Keratinocyte (primary cell): ENCODE measurements at regions not wholly inside any gene's neighbourhood (a gene's known extent, or its start where the extent isn't known, plus 50 kb on each side); places are given as distances from the start of the nearest gene placed in this dataset.

Source experiments
- DNase-seq: peaks from one replicate; pipeline ENCODE4 v3.0.0-alpha.2; 2011; ENCODE audit warnings: low read depth, missing footprints, low spot score
- FAIRE-seq: peaks from 2 replicates; lab custom pipeline; 2011; peaks lifted over from hg19 to GRCh38; lab: Jason Lieb, UNC
- H2AFZ ChIP-seq: 2 replicates; pipeline ENCODE4 v1.6.0; 2012; ENCODE audit warnings: low read length, control low read depth, inconsistent platforms; ENCODE audit not compliant: control insufficient read depth
- H3K27ac ChIP-seq: 2 replicates; pipeline ENCODE4 v1.5.1; 2011; ENCODE audit warnings: low read length; ENCODE audit not compliant: control insufficient read depth, insufficient read depth
- H3K27me3 ChIP-seq: 3 replicates; pipeline ENCODE4 v1.6.0; 2011; ENCODE audit warnings: low read length; ENCODE audit not compliant: control insufficient read depth, insufficient read depth; ENCODE audit errors: extremely low read depth
- H3K36me3 ChIP-seq, 2 experiments: 2 replicates in 1 of 2; 3 replicates in 1 of 2; pipeline ENCODE4 v1.5.1; 2011; ENCODE audit warnings: low read length in 2 of 2, mild to moderate bottlenecking in 1 of 2; ENCODE audit not compliant: control insufficient read depth in 2 of 2, insufficient read depth in 2 of 2; ENCODE audit errors: extremely low read depth in 1 of 2
- H3K4me1 ChIP-seq: 3 replicates; pipeline ENCODE4 v1.5.1; 2011; ENCODE audit warnings: low read length; ENCODE audit not compliant: control insufficient read depth, insufficient read depth; ENCODE audit errors: extremely low read depth
- H3K4me2 ChIP-seq: 3 replicates; pipeline ENCODE4 v1.6.0; 2011; ENCODE audit warnings: low read depth, low read length; ENCODE audit not compliant: control insufficient read depth, insufficient read depth; ENCODE audit errors: extremely low read depth
- H3K4me3 ChIP-seq, 3 experiments: fragments of 200-600 bp in 1 of 3; sonication (generic) in 1 of 3; 2 replicates in 2 of 3; 3 replicates in 1 of 3; pipeline ENCODE4 v1.5.1; 2011 to 2016; ENCODE audit warnings: low read length in 3 of 3, mild to moderate bottlenecking in 3 of 3, control low read depth in 2 of 3, inconsistent platforms in 1 of 3, low read depth in 1 of 3, mixed read lengths in 1 of 3, mixed run types in 1 of 3, moderate library complexity in 1 of 3; ENCODE audit not compliant: control insufficient read depth in 2 of 3, insufficient read depth in 2 of 3; ENCODE audit errors: extremely low read depth in 1 of 3
- H3K79me2 ChIP-seq: 2 replicates; pipeline ENCODE4 v1.6.0; 2012; ENCODE audit warnings: low read length; ENCODE audit not compliant: control insufficient read depth, insufficient read depth
- H3K9ac ChIP-seq: 3 replicates; pipeline ENCODE4 v1.6.0; 2011; ENCODE audit warnings: low read length; ENCODE audit not compliant: control insufficient read depth, insufficient read depth; ENCODE audit errors: extremely low read depth
- H3K9me1 ChIP-seq: 3 replicates; pipeline ENCODE4 v1.6.0; 2011; ENCODE audit warnings: low read length; ENCODE audit not compliant: control insufficient read depth, insufficient read depth; ENCODE audit errors: extremely low read depth
- H3K9me3 ChIP-seq: 2 replicates; pipeline ENCODE4 v1.5.1; 2012; ENCODE audit warnings: low read depth, low read length; ENCODE audit not compliant: control insufficient read depth
- H4K20me1 ChIP-seq: 3 replicates; pipeline ENCODE4 v1.6.0; 2011; ENCODE audit warnings: low read length; ENCODE audit not compliant: control insufficient read depth, insufficient read depth; ENCODE audit errors: extremely low read depth
- EZH2 ChIP-seq: IDR thresholded peaks from one replicate; pipeline ENCODE4 v1.6.1; 2012; ENCODE audit warnings: inconsistent platforms, mild to moderate bottlenecking, low read length, moderate library complexity
- dilution Hi-C: fragments of 300-500 bp; cut with MboI; formaldehyde crosslinking; loops from one replicate; pipeline ENCODE4 v1.7.0; 2020; ENCODE audit warnings: low sequenced_read_pairs; ENCODE audit not compliant: extremely low pct_ligation_motif_present
- TF ChIP-seq, protein P1 (sequence below), 3 experiments: IDR thresholded peaks in 1 of 3; conservative IDR thresholded peaks in 1 of 3; optimal IDR thresholded peaks in 1 of 3; 2 replicates in 2 of 3; 3 replicates in 1 of 3; pipeline versions ENCODE3 to v1.5.1; 2011; ENCODE audit warnings: low read length in 3 of 3, mild to moderate bottlenecking in 3 of 3, moderate library complexity in 2 of 3, control low read depth in 1 of 3, inconsistent platforms in 1 of 3; ENCODE audit not compliant: insufficient read depth in 2 of 3; ENCODE audit errors: extremely low read depth in 1 of 3

DNA sequence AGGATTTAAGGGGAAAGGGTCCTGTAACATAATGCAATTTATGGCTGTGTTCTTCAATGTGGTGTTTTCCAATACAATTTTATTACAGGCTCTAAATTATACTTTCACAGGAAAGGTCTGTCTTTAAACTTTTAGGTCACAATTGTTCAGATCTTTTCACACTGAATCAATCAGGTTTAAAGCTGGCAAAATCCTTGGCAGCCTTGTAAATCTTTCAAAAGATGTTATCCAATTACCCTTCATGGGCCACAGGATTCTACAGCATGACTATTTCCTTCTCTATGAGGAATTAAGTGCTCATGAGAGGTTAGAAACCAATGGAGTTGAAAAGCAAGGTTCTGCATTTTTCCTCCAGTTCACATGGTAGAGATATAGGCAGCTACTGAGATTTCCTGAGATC is 211.5 kb upstream of the MIR17HG start:
- Histone ChIP-seq H3K9me3 (no peaks in the 10 kb centered on the region), H3K4me3 (no peak overlapping the region), H3K9me1 (no peaks in the 10 kb centered on the region), H2AFZ (no peak overlapping the region), H3K4me1 (no peaks in the 10 kb centered on the region), H3K27ac (no peak overlapping the region), H3K9ac (no peak overlapping the region), H3K4me2 (no peak overlapping the region), H3K27me3 (no peaks in the 10 kb centered on the region), H3K79me2 (no peaks in the 10 kb centered on the region), H4K20me1 (no peaks in the 10 kb centered on the region), H3K36me3 (no peaks in the 10 kb centered on the region)
- FAIRE-seq (no peak), DNase-seq (no peak)
- TF ChIP-seq, protein P1, sequence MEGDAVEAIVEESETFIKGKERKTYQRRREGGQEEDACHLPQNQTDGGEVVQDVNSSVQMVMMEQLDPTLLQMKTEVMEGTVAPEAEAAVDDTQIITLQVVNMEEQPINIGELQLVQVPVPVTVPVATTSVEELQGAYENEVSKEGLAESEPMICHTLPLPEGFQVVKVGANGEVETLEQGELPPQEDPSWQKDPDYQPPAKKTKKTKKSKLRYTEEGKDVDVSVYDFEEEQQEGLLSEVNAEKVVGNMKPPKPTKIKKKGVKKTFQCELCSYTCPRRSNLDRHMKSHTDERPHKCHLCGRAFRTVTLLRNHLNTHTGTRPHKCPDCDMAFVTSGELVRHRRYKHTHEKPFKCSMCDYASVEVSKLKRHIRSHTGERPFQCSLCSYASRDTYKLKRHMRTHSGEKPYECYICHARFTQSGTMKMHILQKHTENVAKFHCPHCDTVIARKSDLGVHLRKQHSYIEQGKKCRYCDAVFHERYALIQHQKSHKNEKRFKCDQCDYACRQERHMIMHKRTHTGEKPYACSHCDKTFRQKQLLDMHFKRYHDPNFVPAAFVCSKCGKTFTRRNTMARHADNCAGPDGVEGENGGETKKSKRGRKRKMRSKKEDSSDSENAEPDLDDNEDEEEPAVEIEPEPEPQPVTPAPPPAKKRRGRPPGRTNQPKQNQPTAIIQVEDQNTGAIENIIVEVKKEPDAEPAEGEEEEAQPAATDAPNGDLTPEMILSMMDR (optimal IDR thresholded peaks at IDR 0.05 in 1 of 3, IDR thresholded peaks at IDR 0.05 in 1 of 3, conservative IDR thresholded peaks at IDR 0.05 in 1 of 3; ENCODE audit: extremely low read depth in 1 of 3, insufficient read depth in 2 of 3, low read length in 3 of 3): no peak
- no peak for TF ChIP-seq EZH2
- dilution Hi-C loops: no loop called here

- Histone ChIP-seq H3K4me3 (no peak overlapping the region), H3K79me2 (no peaks in the 10 kb centered on the region), H3K27me3 (no peaks in the 10 kb centered on the region), H3K9me3 (no peaks in the 10 kb centered on the region), H2AFZ (no peak overlapping the region), H3K4me2 (no peak overlapping the region), H3K36me3 (no peaks in the 10 kb centered on the region), H3K9me1 (no peaks in the 10 kb centered on the region), H3K9ac (no peak overlapping the region), H3K27ac (no peak overlapping the region), H3K4me1 (no peaks in the 10 kb centered on the region), H4K20me1 (no peaks in the 10 kb centered on the region)
- DNase-seq (no peak), FAIRE-seq (no peak)
- dilution Hi-C loops: no loop called here
- TF ChIP-seq, protein P1 (optimal IDR thresholded peaks at IDR 0.05 in 1 of 3, IDR thresholded peaks at IDR 0.05 in 1 of 3, conservative IDR thresholded peaks at IDR 0.05 in 1 of 3; ENCODE audit: extremely low read depth in 1 of 3, insufficient read depth in 2 of 3, low read length in 3 of 3): no peak
- no peak for TF ChIP-seq EZH2
Observed at GRCh38 chr13:91136806-91137205, 210.7 kb upstream of the MIR17HG start.
